GM12865 (cell line): ENCODE measurements at regions not wholly inside any gene's neighbourhood (a gene's known extent, or its start where the extent isn't known, plus 50 kb on each side); places are given as distances from the start of the nearest gene placed in this dataset.

Experiments used
- DNase-seq: peaks from one replicate; pipeline ENCODE4 v3.0.0; 2010; ENCODE audit warnings: low read depth
- H3K4me3 ChIP-seq: 2 replicates; pipeline ENCODE4 v1.5.1; 2011; ENCODE audit warnings: mild to moderate bottlenecking, low read depth, low read length, control low read depth
- CTCF ChIP-seq: IDR thresholded peaks from 2 replicates; pipeline ENCODE4 v1.5.1; 2011; ENCODE audit warnings: low read length, control low read depth, low read depth, inconsistent platforms; ENCODE audit not compliant: insufficient read depth; ENCODE audit errors: missing control alignments

- no peak for DNase-seq
- no peak for TF ChIP-seq CTCF
- no peak overlapping the region for H3K4me3 ChIP-seq
These were observed 97.6 kb upstream of the SLC25A36 start for GRCh38 chr3:140844072-140844471.

- TF ChIP-seq CTCF: no peak
- H3K4me3 ChIP-seq: no peak overlapping the region
- DNase-seq: peak; percentile 41
These were observed 95.8 kb upstream of the SLC25A36 start for GRCh38 chr3:140845882-140846281.

GRCh38 chr3:140848666-140849065 lies 93.0 kb upstream of the SLC25A36 start:
- no peak overlapping the region for H3K4me3 ChIP-seq
- TF ChIP-seq CTCF: peak; percentile 6
- DNase-seq: peak; percentile 46

DNA sequence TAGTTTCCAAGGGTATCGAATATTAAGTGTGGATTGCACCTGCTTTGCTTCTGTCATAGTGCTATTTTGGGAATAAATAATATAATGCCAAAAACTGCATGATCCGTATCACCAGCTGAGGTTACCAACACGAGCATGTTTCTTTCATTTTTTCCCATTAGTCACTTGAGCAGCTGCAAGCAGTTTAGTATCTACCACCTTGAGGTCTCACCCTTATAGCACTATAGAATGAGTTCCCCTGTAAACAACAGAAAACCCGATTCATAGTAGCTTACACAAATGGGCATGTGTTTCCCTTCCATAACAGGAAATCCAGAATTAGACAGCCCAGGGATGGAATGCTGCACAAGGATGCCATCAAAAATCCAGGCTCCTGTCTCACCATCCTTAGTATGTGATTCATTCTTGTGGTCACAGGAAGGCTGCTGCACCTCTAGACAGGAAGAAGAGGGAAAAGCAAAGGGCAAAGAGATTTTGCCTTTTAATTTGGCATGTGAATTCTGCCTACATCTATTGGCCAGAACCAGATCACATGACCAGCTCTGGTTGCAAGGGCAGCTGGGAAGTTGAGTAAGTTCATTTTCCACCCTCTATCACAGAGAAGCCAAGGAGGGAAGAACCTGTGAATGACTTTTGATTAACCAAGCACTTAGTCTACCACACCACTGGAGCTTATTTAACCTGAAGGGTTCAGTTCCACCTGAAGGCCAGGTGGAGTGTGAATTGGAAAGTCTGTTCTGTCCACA lies 91.3 kb upstream of the SLC25A36 start:
- no peak overlapping the region for H3K4me3 ChIP-seq
- no peak for DNase-seq

GRCh38 chr3:140854961-140855360 lies 86.7 kb upstream of the SLC25A36 start:
- DNase-seq: no peak
- no peak overlapping the region for H3K4me3 ChIP-seq
- TF ChIP-seq CTCF: no peak

More for the DNA sequence above, 91.3 kb upstream of the SLC25A36 start:
- TF ChIP-seq CTCF: no peak

DNA sequence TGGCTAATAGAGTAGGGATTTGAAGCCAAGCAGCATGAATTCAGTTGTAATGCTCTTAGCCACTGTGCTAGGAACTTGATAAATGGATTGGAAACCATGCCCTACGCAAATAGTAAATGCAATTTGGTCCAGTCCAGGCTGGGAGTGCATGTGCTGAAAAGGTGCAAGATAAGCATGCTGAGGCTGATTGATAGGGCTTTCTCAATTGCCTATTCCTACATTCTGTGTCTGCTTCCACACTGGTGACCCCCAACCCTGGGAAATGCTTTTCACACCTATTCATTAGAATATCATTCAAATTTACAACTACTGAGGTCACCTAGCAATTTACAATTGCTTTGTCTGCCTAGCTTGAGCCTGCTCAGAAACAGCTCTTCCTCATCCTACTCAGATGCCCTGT lies 84.7 kb upstream of the SLC25A36 start:
- H3K4me3 ChIP-seq: no peak overlapping the region
- no peak for DNase-seq
- TF ChIP-seq CTCF: no peak

DNA sequence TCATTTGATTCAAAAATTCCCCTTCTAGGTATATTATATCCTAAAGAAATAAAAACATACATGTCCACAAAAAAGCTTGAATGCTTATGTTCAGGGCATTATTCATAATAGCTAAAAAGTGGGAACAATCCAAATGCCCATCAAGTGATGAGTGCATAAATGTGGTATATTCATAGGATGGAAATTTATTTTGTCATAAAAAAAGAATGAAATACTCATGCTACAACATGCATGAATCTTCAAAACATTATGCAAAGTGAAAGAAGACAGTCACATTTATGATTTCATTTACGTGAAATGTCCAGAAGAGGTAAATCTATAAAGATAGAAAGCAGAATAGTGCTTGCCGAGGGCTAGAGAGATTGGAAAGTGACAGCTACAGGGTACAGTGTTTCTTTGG lies 83.6 kb upstream of the SLC25A36 start:
- DNase-seq: no peak
- H3K4me3 ChIP-seq: no peak overlapping the region
- TF ChIP-seq CTCF: no peak
